B cell (primary cell): ENCODE measurements at regions not wholly inside any gene's neighbourhood (a gene's known extent, or its start where the extent isn't known, plus 50 kb on each side); places are given as distances from the start of the nearest gene placed in this dataset.

Source experiments
- ATAC-seq: fragments of 200-7000 bp; cut with Tn5 transposase; one replicate; pipeline ENCODE4 v1.10.0; 2021; ENCODE audit warnings: low read depth, mild to moderate bottlenecking, moderate number of reproducible peaks, moderate library complexity
- CTCF ChIA-PET: fragments of 350-600 bp; sonication (Branson Sonifier 250); formaldehyde crosslinking; loops from one replicate; lab custom pipeline; 2021; ENCODE audit warnings: antibody characterized with exemption, inconsistent platforms; lab: Charles Lee
- POLR2A ChIA-PET: fragments of 350-600 bp; sonication (Branson Sonifier 250); formaldehyde crosslinking; loops from one replicate; lab custom pipeline; 2021; ENCODE audit warnings: antibody characterized with exemption; lab: Charles Lee
- DNase-seq: peaks from one replicate; pipeline ENCODE4 v3.0.0; 2013
- H2AFZ ChIP-seq: 2 replicates; pipeline ENCODE4 v1.6.1; 2012; ENCODE audit warnings: mild to moderate bottlenecking, low read depth, low read length; ENCODE audit not compliant: insufficient read depth, poor library complexity, severe bottlenecking
- H3K27ac ChIP-seq, 2 donors: 1 replicate in 1 of 2; 2 replicates in 1 of 2; pipeline ENCODE4 v1.5.1; 2012 to 2013; ENCODE audit warnings: low read length in 2 of 2, mild to moderate bottlenecking in 2 of 2, moderate library complexity in 1 of 2
- H3K27me3 ChIP-seq, 4 experiments: fragments of 200-600 bp in 1 of 4; sonication (generic) in 1 of 4; replicated peaks in 1 of 4; 1 replicate in 2 of 4; 2 replicates in 2 of 4; pipeline versions ENCODE4 v1.6.1 to v1.7.0; 2013 to 2016; ENCODE audit warnings: low read length in 3 of 4, mild to moderate bottlenecking in 2 of 4, mixed read lengths in 1 of 4, moderate library complexity in 1 of 4; ENCODE audit not compliant: insufficient read depth in 4 of 4, control insufficient read depth in 3 of 4; ENCODE audit errors: control extremely low read depth in 1 of 4
- H3K36me3 ChIP-seq, 2 experiments: replicated peaks in 1 of 2; 1 replicate in 1 of 2; 2 replicates in 1 of 2; pipeline versions ENCODE4 v1.6.1 to v1.7.1; 2013; ENCODE audit warnings: low read length in 1 of 2; ENCODE audit not compliant: insufficient read depth in 2 of 2, control insufficient read depth in 1 of 2; ENCODE audit errors: control extremely low read depth in 1 of 2, extremely low read depth in 1 of 2
- H3K4me1 ChIP-seq, 2 donors: fragments of 200-600 bp in 1 of 2; sonication (generic) in 1 of 2; 1 replicate in 1 of 2; 2 replicates in 1 of 2; pipeline versions ENCODE4 v1.5.1 to v1.6.1; 2013 to 2017; ENCODE audit warnings: low read length in 2 of 2; ENCODE audit not compliant: control insufficient read depth in 2 of 2, insufficient read depth in 2 of 2
- H3K4me2 ChIP-seq: replicated peaks from 2 replicates; pipeline ENCODE3; 2012; ENCODE audit warnings: mild to moderate bottlenecking, low read depth, low read length; ENCODE audit not compliant: poor library complexity, severe bottlenecking
- H3K4me3 ChIP-seq, 5 experiments: fragments of 200-600 bp in 1 of 5; sonication (generic) in 1 of 5; 1 replicate in 3 of 5; 2 replicates in 2 of 5; pipeline versions ENCODE4 v1.5.1 to v1.7.0; 2011 to 2016; ENCODE audit warnings: low read length in 4 of 5, mild to moderate bottlenecking in 4 of 5, low read depth in 2 of 5, control low read depth in 1 of 5, moderate library complexity in 1 of 5; ENCODE audit not compliant: insufficient read depth in 1 of 5; ENCODE audit errors: control extremely low read depth in 1 of 5, extremely low read depth in 1 of 5
- H3K79me2 ChIP-seq: fragments of 200-600 bp; sonication (generic); one replicate; pipeline ENCODE4 v1.6.0; 2016; ENCODE audit warnings: low read length; ENCODE audit not compliant: control insufficient read depth, insufficient read depth
- H3K9ac ChIP-seq: fragments of 200-600 bp; sonication (generic); 2 replicates; pipeline ENCODE4 v1.6.1; 2017; ENCODE audit warnings: mild to moderate bottlenecking, low read length, moderate library complexity
- H3K9me3 ChIP-seq, 3 donors: one replicate each; pipeline versions ENCODE4 v1.6.1 to v1.7.1; 2013; ENCODE audit warnings: low read length in 2 of 3; ENCODE audit not compliant: control insufficient read depth in 2 of 3, insufficient read depth in 1 of 3; ENCODE audit errors: control extremely low read depth in 1 of 3
- H4K20me1 ChIP-seq: 2 replicates; pipeline ENCODE4 v1.6.0; 2012; ENCODE audit warnings: mild to moderate bottlenecking, low read length; ENCODE audit not compliant: insufficient read depth, control insufficient read depth, poor library complexity, severe bottlenecking
- H3K27ac Mint-ChIP-seq: one replicate; pipeline ENCODE4 v1.8.0; 2021; ENCODE audit warnings: mixed read lengths
- H3K27me3 Mint-ChIP-seq: one replicate; pipeline ENCODE4 v1.8.0; 2021; ENCODE audit warnings: mixed read lengths
- H3K4me1 Mint-ChIP-seq: one replicate; pipeline ENCODE4 v1.8.0; 2021; ENCODE audit warnings: mixed read lengths
- H3K4me3 Mint-ChIP-seq: one replicate; pipeline ENCODE4 v1.8.0; 2021; ENCODE audit warnings: mixed read lengths
- H3K9me3 Mint-ChIP-seq: one replicate; pipeline ENCODE4 v1.8.0; 2022; ENCODE audit warnings: mixed read lengths; ENCODE audit not compliant: insufficient read depth
- CTCF ChIP-seq: fragments of 200-600 bp; IDR thresholded peaks from one replicate; pipeline ENCODE4 v1.8.0; 2022; ENCODE audit warnings: antibody characterized with exemption, mild to moderate bottlenecking
- EZH2 ChIP-seq: IDR thresholded peaks from 2 replicates; pipeline ENCODE4 v1.6.1; 2012; ENCODE audit warnings: borderline replicate concordance, low read depth, mild to moderate bottlenecking, moderate library complexity, low read length; ENCODE audit not compliant: insufficient read depth, poor library complexity, severe bottlenecking
- WGBS: methylation state at CpG from one replicate; pipeline ENCODE4 v1.1.5; 2013; ENCODE audit warnings: missing lambda C conversion rate; ENCODE audit not compliant: insufficient coverage; 5-methylcytosine and 5-hydroxymethylcytosine counted together
- intact Hi-C: fragments of 100-400 bp; cut with micrococcal nuclease; formaldehyde crosslinking; loops from one replicate; pipeline ENCODE4 v1.10.0; 2022

- no peak for ATAC-seq
- Mint-ChIP-seq H3K27me3 (no peaks in the 10 kb centered on the region), H3K27ac (no peak overlapping the region), H3K9me3 (no peaks in the 10 kb centered on the region), H3K4me1 (no peaks in the 10 kb centered on the region), H3K4me3 (no peak overlapping the region)
- no peaks in the 10 kb centered on the region for H3K79me2 ChIP-seq
- H3K27me3 ChIP-seq, result no peaks in the 10 kb centered on the region
- no peak overlapping the region for H3K4me2 ChIP-seq
- H3K27ac ChIP-seq, result no peak overlapping the region
- intact Hi-C loops, result no loop called here
- no peaks in the 10 kb centered on the region for H3K9me3 ChIP-seq
- ChIA-PET POLR2A (no interaction called here), CTCF (no interaction called here)
- no peak for DNase-seq
- H4K20me1 ChIP-seq, result no peaks in the 10 kb centered on the region
- no peak overlapping the region for H2AFZ ChIP-seq
- no peaks in the 10 kb centered on the region for H3K4me1 ChIP-seq
- H3K36me3 ChIP-seq, result no peaks in the 10 kb centered on the region
- no peak overlapping the region for H3K4me3 ChIP-seq
- no peak for TF ChIP-seq EZH2
- H3K9ac ChIP-seq, result no peak overlapping the region
Measured at GRCh38 chr2:187644486-187644885, 90.3 kb upstream of the TFPI start.

- Histone ChIP-seq H3K4me2 (no peak overlapping the region), H3K79me2 (no peaks in the 10 kb centered on the region), H3K4me3 (no peak overlapping the region), H3K9me3 (no peaks in the 10 kb centered on the region), H3K4me1 (no peaks in the 10 kb centered on the region), H2AFZ (no peak overlapping the region), H3K27me3 (no peaks in the 10 kb centered on the region), H3K9ac (no peak overlapping the region), H4K20me1 (no peaks in the 10 kb centered on the region), H3K36me3 (no peaks in the 10 kb centered on the region), H3K27ac (no peak overlapping the region)
- CTCF ChIA-PET, result no interaction called here
- POLR2A ChIA-PET, result no interaction called here
- WGBS, result no CpG with 5 or more reads among the region's 1 CpG
- no peak overlapping the region for H3K4me3 Mint-ChIP-seq
- no peak overlapping the region for H3K27ac Mint-ChIP-seq
- H3K9me3 Mint-ChIP-seq, result no peaks in the 10 kb centered on the region
- DNase-seq (no peak), ATAC-seq (no peak)
- intact Hi-C loops, result no loop called here
- no peaks in the 10 kb centered on the region for H3K27me3 Mint-ChIP-seq
- no peaks in the 10 kb centered on the region for H3K4me1 Mint-ChIP-seq
- TF ChIP-seq EZH2, result no peak
- no peak for TF ChIP-seq CTCF
Measured at GRCh38 chr2:187644981-187645380, 90.7 kb upstream of the TFPI start.
